NCI-H146 (cell line): ENCODE measurements at regions not wholly inside any gene's neighbourhood (a gene's known extent, or its start where the extent isn't known, plus 50 kb on each side); places are given as distances from the start of the nearest gene placed in this dataset.
"Not testable (repeated sequence)": the region's sequence is repeated elsewhere in the genome, so short reads cannot be mapped to it uniquely, and the experiment has no call there.

Source experiments
- DNase-seq: peaks from one replicate; lab custom pipeline; 2025; lab: John Stamatoyannopoulos, UW

- DNase-seq: no peak
Observed at GRCh38 chr6:140535511-140535910, 1161.1 kb upstream of the CITED2 start.

- no peak for DNase-seq
Observed at GRCh38 chr6:140533526-140533925, 1159.1 kb upstream of the CITED2 start.

- no peak for DNase-seq
Observed at GRCh38 chr6:140504776-140505175, 1130.3 kb upstream of the CITED2 start.

GRCh38 chr6:140500849-140501248 is 1126.4 kb upstream of the CITED2 start:
- DNase-seq: no peak

- no peak for DNase-seq
Observed at GRCh38 chr6:140499607-140500006, 1125.2 kb upstream of the CITED2 start.

- no peak for DNase-seq
Observed at GRCh38 chr6:140494321-140495108, 1120.1 kb upstream of the CITED2 start.

- not testable (repeated sequence) for DNase-seq
Observed at GRCh38 chr6:140493470-140493869, 1119.0 kb upstream of the CITED2 start.

GRCh38 chr6:140490081-140490480 is 1115.6 kb upstream of the CITED2 start:
- no peak for DNase-seq

GRCh38 chr6:140487586-140487985 is 1113.1 kb upstream of the CITED2 start:
- DNase-seq: no peak

GRCh38 chr6:140486450-140487361 is 1112.3 kb upstream of the CITED2 start:
- DNase-seq: no peak

GRCh38 chr6:140485740-140486449 is 1111.4 kb upstream of the CITED2 start:
- DNase-seq: no peak

GRCh38 chr6:140480852-140481251 is 1106.4 kb upstream of the CITED2 start:
- no peak for DNase-seq

- no peak for DNase-seq
Observed at GRCh38 chr6:140478631-140479030, 1104.2 kb upstream of the CITED2 start.

GRCh38 chr6:140475086-140475485 is 1100.6 kb upstream of the CITED2 start:
- no peak for DNase-seq

- no peak for DNase-seq
Observed at GRCh38 chr6:140464720-140465119, 1090.3 kb upstream of the CITED2 start.

- DNase-seq: peak; percentile 47
Observed at GRCh38 chr6:140463312-140463710, 1088.9 kb upstream of the CITED2 start.

GRCh38 chr6:140462453-140463311 is 1088.2 kb upstream of the CITED2 start:
- DNase-seq: peak; percentile 83

GRCh38 chr6:140462076-140462452 is 1087.6 kb upstream of the CITED2 start:
- no peak for DNase-seq

- DNase-seq: no peak
Observed at GRCh38 chr6:140460267-140460666, 1085.8 kb upstream of the CITED2 start.

GRCh38 chr6:140459209-140459608 is 1084.8 kb upstream of the CITED2 start:
- peak; percentile 20 for DNase-seq

- DNase-seq: no peak
Observed at GRCh38 chr6:140446241-140446640, 1071.8 kb upstream of the CITED2 start.
